Fibroblast of lung (primary cell): ENCODE measurements at regions not wholly inside any gene's neighbourhood (a gene's known extent, or its start where the extent isn't known, plus 50 kb on each side); places are given as distances from the start of the nearest gene placed in this dataset.

Source experiments
- DNase-seq, 2 donors: peaks; one replicate each; pipeline versions ENCODE4 v3.0.0 to v3.0.0-alpha.2; 2010; ENCODE audit warnings: low read depth in 2 of 2
- H2AFZ ChIP-seq: 2 replicates; pipeline ENCODE4 v1.5.1; 2012; ENCODE audit warnings: low read length, control low read depth, inconsistent platforms
- H3K27ac ChIP-seq: 2 replicates; pipeline ENCODE4 v1.5.1; 2011; ENCODE audit warnings: low read length, control low read depth; ENCODE audit not compliant: insufficient read depth
- H3K27me3 ChIP-seq: 2 replicates; pipeline ENCODE4 v1.5.1; 2011; ENCODE audit warnings: mild to moderate bottlenecking, low read length; ENCODE audit not compliant: control insufficient read depth, insufficient read depth
- H3K36me3 ChIP-seq: 2 replicates; pipeline ENCODE4 v1.5.1; 2011; ENCODE audit warnings: low read length; ENCODE audit not compliant: control insufficient read depth, insufficient read depth
- H3K4me1 ChIP-seq: 2 replicates; pipeline ENCODE4 v1.5.1; 2011; ENCODE audit warnings: low read length; ENCODE audit not compliant: control insufficient read depth, insufficient read depth; ENCODE audit errors: extremely low read depth
- H3K4me2 ChIP-seq: 2 replicates; pipeline ENCODE4 v1.5.1; 2011; ENCODE audit warnings: low read length, control low read depth; ENCODE audit not compliant: insufficient read depth; ENCODE audit errors: extremely low read depth
- H3K4me3 ChIP-seq, 4 experiments: fragments of 200-600 bp in 1 of 4; sonication (generic) in 1 of 4; replicated peaks in 1 of 4; 2 replicates each; pipeline ENCODE4 v1.5.1; 2011 to 2016; ENCODE audit warnings: low read length in 4 of 4, low read depth in 3 of 4, mild to moderate bottlenecking in 3 of 4, control low read depth in 2 of 4, inconsistent platforms in 1 of 4, mixed read lengths in 1 of 4; ENCODE audit not compliant: insufficient read depth in 1 of 4; ENCODE audit errors: control extremely low read depth in 1 of 4
- H3K79me2 ChIP-seq: 2 replicates; pipeline ENCODE4 v1.5.1; 2012; ENCODE audit warnings: mild to moderate bottlenecking, low read length, inconsistent platforms; ENCODE audit not compliant: control insufficient read depth, insufficient read depth
- H3K9ac ChIP-seq: 2 replicates; pipeline ENCODE4 v1.5.1; 2011; ENCODE audit warnings: mild to moderate bottlenecking, low read length, control low read depth; ENCODE audit not compliant: insufficient read depth
- H3K9me3 ChIP-seq: 2 replicates; pipeline ENCODE4 v1.5.1; 2012; ENCODE audit warnings: low read depth, low read length; ENCODE audit not compliant: control insufficient read depth, insufficient read depth
- H4K20me1 ChIP-seq: 2 replicates; pipeline ENCODE4 v1.5.1; 2011; ENCODE audit warnings: low read length; ENCODE audit not compliant: control insufficient read depth, insufficient read depth; ENCODE audit errors: extremely low read depth
- EZH2 ChIP-seq: IDR thresholded peaks from 2 replicates; pipeline ENCODE4 v1.5.1; 2012; ENCODE audit warnings: low read length, control low read depth, mild to moderate bottlenecking; ENCODE audit errors: missing control alignments
- TF ChIP-seq, protein P1 (sequence below), 2 donors: IDR thresholded peaks in 1 of 2; conservative IDR thresholded peaks in 1 of 2; 1 replicate in 1 of 2; 2 replicates in 1 of 2; pipeline ENCODE4 v1.5.1; 2011 to 2012; ENCODE audit warnings: low read length in 2 of 2, control low read depth in 1 of 2, inconsistent platforms in 1 of 2, low read depth in 1 of 2, mild to moderate bottlenecking in 1 of 2

DNA sequence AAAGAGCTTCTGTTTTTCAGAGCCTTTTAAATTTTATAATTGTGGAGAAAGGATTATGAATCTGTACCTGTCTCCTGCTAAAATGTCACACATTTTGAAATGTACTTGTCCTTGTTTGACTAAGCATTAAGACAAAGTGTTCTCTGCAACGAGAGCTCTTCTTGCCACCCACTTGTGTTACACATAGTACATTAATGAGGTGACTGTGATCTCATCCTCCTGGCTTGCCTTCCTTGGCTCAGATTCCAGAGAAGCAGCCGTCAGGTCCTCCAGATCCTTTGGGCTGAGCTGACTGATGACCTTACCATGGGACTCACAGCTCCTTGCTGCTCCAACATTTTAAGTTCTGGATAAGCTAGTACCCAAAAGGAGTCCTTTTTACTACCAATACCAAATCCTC lies 81.4 kb downstream of the BBS10 start:
- H3K9me3 ChIP-seq: no peaks in the 10 kb centered on the region
- no peak overlapping the region for H3K4me3 ChIP-seq
- peaks cover 7% of the 10 kb centered on the region for H3K79me2 ChIP-seq
- no peaks in the 10 kb centered on the region for H3K27me3 ChIP-seq
- no peak for TF ChIP-seq EZH2
- TF ChIP-seq, protein P1, sequence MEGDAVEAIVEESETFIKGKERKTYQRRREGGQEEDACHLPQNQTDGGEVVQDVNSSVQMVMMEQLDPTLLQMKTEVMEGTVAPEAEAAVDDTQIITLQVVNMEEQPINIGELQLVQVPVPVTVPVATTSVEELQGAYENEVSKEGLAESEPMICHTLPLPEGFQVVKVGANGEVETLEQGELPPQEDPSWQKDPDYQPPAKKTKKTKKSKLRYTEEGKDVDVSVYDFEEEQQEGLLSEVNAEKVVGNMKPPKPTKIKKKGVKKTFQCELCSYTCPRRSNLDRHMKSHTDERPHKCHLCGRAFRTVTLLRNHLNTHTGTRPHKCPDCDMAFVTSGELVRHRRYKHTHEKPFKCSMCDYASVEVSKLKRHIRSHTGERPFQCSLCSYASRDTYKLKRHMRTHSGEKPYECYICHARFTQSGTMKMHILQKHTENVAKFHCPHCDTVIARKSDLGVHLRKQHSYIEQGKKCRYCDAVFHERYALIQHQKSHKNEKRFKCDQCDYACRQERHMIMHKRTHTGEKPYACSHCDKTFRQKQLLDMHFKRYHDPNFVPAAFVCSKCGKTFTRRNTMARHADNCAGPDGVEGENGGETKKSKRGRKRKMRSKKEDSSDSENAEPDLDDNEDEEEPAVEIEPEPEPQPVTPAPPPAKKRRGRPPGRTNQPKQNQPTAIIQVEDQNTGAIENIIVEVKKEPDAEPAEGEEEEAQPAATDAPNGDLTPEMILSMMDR (conservative IDR thresholded peaks at IDR 0.05 in 1 of 2, IDR thresholded peaks at IDR 0.05 in 1 of 2; ENCODE audit: low read depth in 1 of 2, low read length in 2 of 2): no peak
- H4K20me1 ChIP-seq: no peaks in the 10 kb centered on the region
- H3K9ac ChIP-seq: no peak overlapping the region
- H3K4me2 ChIP-seq: peak overlapping the region; percentile 53
- H3K36me3 ChIP-seq: no peaks in the 10 kb centered on the region
- peaks cover 22% of the 10 kb centered on the region for H3K4me1 ChIP-seq
- no peak overlapping the region for H2AFZ ChIP-seq
- DNase-seq: peak; percentile 92 to 94
- H3K27ac ChIP-seq: peak overlapping the region; percentile 58

DNA sequence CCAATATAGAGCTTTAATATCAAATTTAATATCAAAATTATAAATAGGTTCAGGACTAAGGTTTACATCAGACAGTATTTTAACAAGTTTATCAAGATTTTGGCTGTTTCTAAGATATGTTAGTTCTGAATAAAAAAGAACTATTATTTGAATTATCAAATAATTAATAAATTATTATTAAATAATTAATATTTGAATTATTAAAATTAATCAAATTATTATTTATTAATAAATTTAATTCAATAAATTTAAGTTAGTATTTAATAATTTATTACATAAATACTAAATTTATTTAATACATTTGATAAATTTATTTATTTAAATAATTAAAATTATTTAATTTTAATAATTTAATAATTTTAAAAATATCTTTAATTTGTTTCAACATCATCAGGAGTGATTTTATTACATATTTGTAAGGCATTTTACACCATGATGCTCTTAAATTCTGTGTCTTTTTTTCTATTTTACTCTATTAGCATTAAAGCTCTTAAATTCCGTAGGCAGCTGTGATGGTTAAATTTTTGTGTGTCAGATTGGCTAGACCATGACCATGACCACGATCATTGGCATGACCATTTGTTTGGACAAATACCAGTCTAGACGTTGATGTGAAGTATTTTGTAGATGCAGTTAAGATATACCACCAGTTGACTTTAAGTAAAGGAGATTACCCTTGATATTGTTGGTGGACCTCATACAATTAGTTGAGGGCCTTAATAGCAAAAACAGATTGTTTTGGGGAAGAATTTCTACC lies 82.6 kb downstream of the BBS10 start:
- H3K4me2 ChIP-seq: peak overlapping the region; percentile 9

DNA sequence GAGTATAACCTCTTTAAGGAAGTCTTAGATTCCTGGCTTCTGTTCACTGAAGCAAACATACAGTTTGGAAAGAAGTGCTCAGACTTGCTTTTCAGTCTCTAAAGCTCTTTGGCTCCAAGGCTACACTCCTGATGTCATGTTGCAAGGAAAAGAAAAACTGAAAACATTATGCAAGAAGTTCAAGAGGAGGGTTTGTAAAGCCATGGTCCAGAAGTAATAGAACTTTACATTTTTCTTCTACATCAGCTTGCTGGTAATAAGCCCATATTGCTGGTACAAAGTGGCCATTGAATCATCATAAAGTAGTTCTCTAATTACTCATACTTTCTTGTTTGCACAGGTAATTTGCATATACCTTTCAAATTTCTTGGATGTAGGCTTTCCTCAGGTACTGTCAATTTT lies 83.6 kb downstream of the BBS10 start:
- Histone ChIP-seq H3K27me3 (no peaks in the 10 kb centered on the region), H3K4me3 (no peak overlapping the region), H2AFZ (no peak overlapping the region), H3K27ac (no peak overlapping the region), H3K9me3 (no peaks in the 10 kb centered on the region), H3K79me2 (peaks cover 11% of the 10 kb centered on the region), H3K4me2 (peak overlapping the region; percentile 15), H3K9ac (no peak overlapping the region), H3K4me1 (peaks cover 22% of the 10 kb centered on the region), H4K20me1 (no peaks in the 10 kb centered on the region), H3K36me3 (no peaks in the 10 kb centered on the region)
- DNase-seq: peak; percentile 39 to 77
- TF ChIP-seq EZH2: no peak
- TF ChIP-seq, protein P1 (conservative IDR thresholded peaks at IDR 0.05 in 1 of 2, IDR thresholded peaks at IDR 0.05 in 1 of 2; ENCODE audit: low read depth in 1 of 2, low read length in 2 of 2): no peak

More for the DNA sequence above, 82.6 kb downstream of the BBS10 start:
- Histone ChIP-seq H4K20me1 (no peaks in the 10 kb centered on the region), H3K9ac (no peak overlapping the region), H3K4me3 (no peak overlapping the region), H3K27me3 (no peaks in the 10 kb centered on the region), H3K9me3 (no peaks in the 10 kb centered on the region), H3K27ac (peak overlapping the region; percentile 2), H3K79me2 (peaks cover 11% of the 10 kb centered on the region), H3K36me3 (no peaks in the 10 kb centered on the region), H3K4me1 (peaks cover 22% of the 10 kb centered on the region), H2AFZ (no peak overlapping the region)
- peak in 1 of 2 donors; percentile 65 for DNase-seq
- no peak for TF ChIP-seq EZH2
- TF ChIP-seq, protein P1 (conservative IDR thresholded peaks at IDR 0.05 in 1 of 2, IDR thresholded peaks at IDR 0.05 in 1 of 2; ENCODE audit: low read depth in 1 of 2, low read length in 2 of 2): no peak
